Peyer's patch (tissue), 4 donors: ENCODE measurements at regions not wholly inside any gene's neighbourhood (a gene's known extent, or its start where the extent isn't known, plus 50 kb on each side); places are given as distances from the start of the nearest gene placed in this dataset.

Experiments
- CTCF ChIP-seq, 6 experiments: fragments of 450-650 bp in 4 of 6; fragments of 200-600 bp in 2 of 6; sonication (generic) in 1 of 6; IDR thresholded peaks; one replicate each; pipeline ENCODE4 v1.5.1; 2017 to 2019; ENCODE audit warnings: antibody characterized with exemption in 6 of 6, mild to moderate bottlenecking in 3 of 6, moderate library complexity in 1 of 6
- POLR2A ChIP-seq, 2 donors: fragments of 450-650 bp; IDR thresholded peaks; one replicate each; pipeline ENCODE4 v1.5.1; 2017; ENCODE audit warnings: antibody characterized with exemption in 2 of 2, mild to moderate bottlenecking in 2 of 2, moderate library complexity in 2 of 2

- TF ChIP-seq CTCF (IDR thresholded peaks at IDR 0.05) (no peak), POLR2A (IDR thresholded peaks at IDR 0.05) (no peak)
Measured at GRCh38 chr6:126268092-126268491, 71.8 kb upstream of the CENPW start.
